HG03460 (cell line): ENCODE measurements at regions not wholly inside any gene's neighbourhood (a gene's known extent, or its start where the extent isn't known, plus 50 kb on each side); places are given as distances from the start of the nearest gene placed in this dataset.

ENCODE experiments used
- ATAC-seq: cut with Tn5 transposase; IDR thresholded peaks from one replicate; pipeline ENCODE4 v1.9.1; 2021; ENCODE audit not compliant: unreplicated experiment

- ATAC-seq: no peak
Observed at GRCh38 chr12:13597837-13598236, 383.6 kb downstream of the GRIN2B start.

- ATAC-seq: no peak
Observed at GRCh38 chr12:13597166-13597565, 384.2 kb downstream of the GRIN2B start.

- no peak for ATAC-seq
Observed at GRCh38 chr12:13596714-13597113, 384.7 kb downstream of the GRIN2B start.

GRCh38 chr12:13595536-13596443, 385.6 kb downstream of the GRIN2B start:
- no peak for ATAC-seq

- ATAC-seq: no peak
Observed at GRCh38 chr12:13594731-13595514, 386.5 kb downstream of the GRIN2B start.

- no peak for ATAC-seq
Observed at GRCh38 chr12:13592063-13592942, 389.1 kb downstream of the GRIN2B start.

GRCh38 chr12:13591488-13591887, 389.9 kb downstream of the GRIN2B start:
- no peak for ATAC-seq

GRCh38 chr12:13591059-13591458, 390.3 kb downstream of the GRIN2B start:
- ATAC-seq: no peak

GRCh38 chr12:13588574-13588973, 392.0 kb downstream of the EMP1 start:
- no peak for ATAC-seq

GRCh38 chr12:13587721-13588390, 391.3 kb downstream of the EMP1 start:
- no peak for ATAC-seq

GRCh38 chr12:13586361-13586760, 389.8 kb downstream of the EMP1 start:
- ATAC-seq: no peak

- ATAC-seq: no peak
Observed at GRCh38 chr12:13584541-13584940, 388.0 kb downstream of the EMP1 start.

GRCh38 chr12:13583630-13584029, 387.1 kb downstream of the EMP1 start:
- ATAC-seq: no peak

- ATAC-seq: no peak
Observed at GRCh38 chr12:13582421-13582820, 385.9 kb downstream of the EMP1 start.

GRCh38 chr12:13581031-13581430, 384.5 kb downstream of the EMP1 start:
- no peak for ATAC-seq

GRCh38 chr12:13580206-13580605, 383.7 kb downstream of the EMP1 start:
- no peak for ATAC-seq

- ATAC-seq: no peak
Observed at GRCh38 chr12:13576935-13577500, 380.5 kb downstream of the EMP1 start.

- no peak for ATAC-seq
Observed at GRCh38 chr12:13573698-13574321, 377.3 kb downstream of the EMP1 start.

- ATAC-seq: no peak
Observed at GRCh38 chr12:13571035-13571434, 374.5 kb downstream of the EMP1 start.
